ENCODE measurements at regions not wholly inside any gene's neighbourhood (a gene's known extent, or its start where the extent isn't known, plus 50 kb on each side); places are given as distances from the start of the nearest gene placed in this dataset.

DNA sequence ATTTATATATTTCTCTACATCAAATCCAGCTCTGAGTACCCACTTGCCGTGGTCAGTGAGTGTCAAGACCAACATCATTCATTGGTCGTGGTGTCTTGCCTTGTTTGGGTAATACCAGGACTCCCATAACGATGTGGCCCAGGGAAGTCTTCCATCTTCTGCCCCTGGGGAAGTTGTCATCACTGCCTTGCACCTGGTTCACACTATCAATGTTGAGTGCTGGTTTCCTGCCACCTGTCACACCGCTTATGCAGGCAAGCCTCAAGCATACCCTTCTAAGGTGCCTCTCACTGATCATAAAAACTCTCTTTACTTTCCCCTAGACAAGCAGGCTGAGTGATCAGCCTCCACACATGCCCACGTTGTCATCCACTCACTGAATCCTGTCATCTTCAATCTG is 382.4 kb downstream of the KCTD12 start:
- DNase-seq (ENCODE audit: low read depth in 1 of 2, low spot score in 1 of 2), result no peak
- Histone ChIP-seq H3K4me3 (replicated peaks; ENCODE audit: insufficient read depth, low read length) (no peak overlapping the region), H3K27me3 (ENCODE audit: insufficient read depth, poor library complexity, severe bottlenecking) (no peaks in the 10 kb centered on the region), H3K27ac (replicated peaks) (no peak overlapping the region)
- TF ChIP-seq, protein P1, sequence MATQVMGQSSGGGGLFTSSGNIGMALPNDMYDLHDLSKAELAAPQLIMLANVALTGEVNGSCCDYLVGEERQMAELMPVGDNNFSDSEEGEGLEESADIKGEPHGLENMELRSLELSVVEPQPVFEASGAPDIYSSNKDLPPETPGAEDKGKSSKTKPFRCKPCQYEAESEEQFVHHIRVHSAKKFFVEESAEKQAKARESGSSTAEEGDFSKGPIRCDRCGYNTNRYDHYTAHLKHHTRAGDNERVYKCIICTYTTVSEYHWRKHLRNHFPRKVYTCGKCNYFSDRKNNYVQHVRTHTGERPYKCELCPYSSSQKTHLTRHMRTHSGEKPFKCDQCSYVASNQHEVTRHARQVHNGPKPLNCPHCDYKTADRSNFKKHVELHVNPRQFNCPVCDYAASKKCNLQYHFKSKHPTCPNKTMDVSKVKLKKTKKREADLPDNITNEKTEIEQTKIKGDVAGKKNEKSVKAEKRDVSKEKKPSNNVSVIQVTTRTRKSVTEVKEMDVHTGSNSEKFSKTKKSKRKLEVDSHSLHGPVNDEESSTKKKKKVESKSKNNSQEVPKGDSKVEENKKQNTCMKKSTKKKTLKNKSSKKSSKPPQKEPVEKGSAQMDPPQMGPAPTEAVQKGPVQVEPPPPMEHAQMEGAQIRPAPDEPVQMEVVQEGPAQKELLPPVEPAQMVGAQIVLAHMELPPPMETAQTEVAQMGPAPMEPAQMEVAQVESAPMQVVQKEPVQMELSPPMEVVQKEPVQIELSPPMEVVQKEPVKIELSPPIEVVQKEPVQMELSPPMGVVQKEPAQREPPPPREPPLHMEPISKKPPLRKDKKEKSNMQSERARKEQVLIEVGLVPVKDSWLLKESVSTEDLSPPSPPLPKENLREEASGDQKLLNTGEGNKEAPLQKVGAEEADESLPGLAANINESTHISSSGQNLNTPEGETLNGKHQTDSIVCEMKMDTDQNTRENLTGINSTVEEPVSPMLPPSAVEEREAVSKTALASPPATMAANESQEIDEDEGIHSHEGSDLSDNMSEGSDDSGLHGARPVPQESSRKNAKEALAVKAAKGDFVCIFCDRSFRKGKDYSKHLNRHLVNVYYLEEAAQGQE (IDR thresholded peaks at IDR 0.05; ENCODE audit: insufficient replicate concordance, low read depth), result no peak
- TF ChIP-seq POLR2AphosphoS5 (IDR thresholded peaks at IDR 0.05; ENCODE audit: low read depth) (no peak), SPI1 (IDR thresholded peaks at IDR 0.05; ENCODE audit: borderline replicate concordance, low read depth) (no peak), GABPA (IDR thresholded peaks at IDR 0.05; ENCODE audit: low read depth) (no peak)
- TF ChIP-seq, protein P2, sequence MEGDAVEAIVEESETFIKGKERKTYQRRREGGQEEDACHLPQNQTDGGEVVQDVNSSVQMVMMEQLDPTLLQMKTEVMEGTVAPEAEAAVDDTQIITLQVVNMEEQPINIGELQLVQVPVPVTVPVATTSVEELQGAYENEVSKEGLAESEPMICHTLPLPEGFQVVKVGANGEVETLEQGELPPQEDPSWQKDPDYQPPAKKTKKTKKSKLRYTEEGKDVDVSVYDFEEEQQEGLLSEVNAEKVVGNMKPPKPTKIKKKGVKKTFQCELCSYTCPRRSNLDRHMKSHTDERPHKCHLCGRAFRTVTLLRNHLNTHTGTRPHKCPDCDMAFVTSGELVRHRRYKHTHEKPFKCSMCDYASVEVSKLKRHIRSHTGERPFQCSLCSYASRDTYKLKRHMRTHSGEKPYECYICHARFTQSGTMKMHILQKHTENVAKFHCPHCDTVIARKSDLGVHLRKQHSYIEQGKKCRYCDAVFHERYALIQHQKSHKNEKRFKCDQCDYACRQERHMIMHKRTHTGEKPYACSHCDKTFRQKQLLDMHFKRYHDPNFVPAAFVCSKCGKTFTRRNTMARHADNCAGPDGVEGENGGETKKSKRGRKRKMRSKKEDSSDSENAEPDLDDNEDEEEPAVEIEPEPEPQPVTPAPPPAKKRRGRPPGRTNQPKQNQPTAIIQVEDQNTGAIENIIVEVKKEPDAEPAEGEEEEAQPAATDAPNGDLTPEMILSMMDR (IDR thresholded peaks at IDR 0.05; ENCODE audit: insufficient read depth, low read length), result no peak

- no peaks in the 10 kb centered on the region for H3K27me3 ChIP-seq (ENCODE audit: insufficient read depth, poor library complexity, severe bottlenecking)
- H3K27ac ChIP-seq (replicated peaks), result no peak overlapping the region
- no peak for DNase-seq (ENCODE audit: low read depth in 1 of 2, low spot score in 1 of 2)
- no peak overlapping the region for H3K4me3 ChIP-seq (replicated peaks; ENCODE audit: insufficient read depth, low read length)
- TF ChIP-seq GABPA (IDR thresholded peaks at IDR 0.05; ENCODE audit: low read depth) (no peak), POLR2AphosphoS5 (IDR thresholded peaks at IDR 0.05; ENCODE audit: low read depth) (no peak), SPI1 (IDR thresholded peaks at IDR 0.05; ENCODE audit: borderline replicate concordance, low read depth) (no peak)
- TF ChIP-seq, protein P2 (IDR thresholded peaks at IDR 0.05; ENCODE audit: insufficient read depth, low read length), result no peak
- TF ChIP-seq, protein P1 (IDR thresholded peaks at IDR 0.05; ENCODE audit: insufficient replicate concordance, low read depth), result no peak
Measured at GRCh38 chr13:76503291-76503690, 382.9 kb downstream of the KCTD12 start.

- H3K27me3 ChIP-seq (ENCODE audit: insufficient read depth, poor library complexity, severe bottlenecking), result peaks cover 3% of the 10 kb centered on the region
- H3K4me3 ChIP-seq (replicated peaks; ENCODE audit: insufficient read depth, low read length), result no peak overlapping the region
- no peak overlapping the region for H3K27ac ChIP-seq (replicated peaks)
- DNase-seq (ENCODE audit: low read depth in 1 of 2, low spot score in 1 of 2), result no peak
- TF ChIP-seq, protein P1 (IDR thresholded peaks at IDR 0.05; ENCODE audit: insufficient replicate concordance, low read depth), result no peak
- no peak for TF ChIP-seq GABPA (IDR thresholded peaks at IDR 0.05; ENCODE audit: low read depth)
- TF ChIP-seq, protein P2 (IDR thresholded peaks at IDR 0.05; ENCODE audit: insufficient read depth, low read length), result no peak
- no peak for TF ChIP-seq SPI1 (IDR thresholded peaks at IDR 0.05; ENCODE audit: borderline replicate concordance, low read depth)
- no peak for TF ChIP-seq POLR2AphosphoS5 (IDR thresholded peaks at IDR 0.05; ENCODE audit: low read depth)
Measured at GRCh38 chr13:76500894-76501293, 385.3 kb downstream of the KCTD12 start.
